ENCODE measurements at regions not wholly inside any gene's neighbourhood (a gene's known extent, or its start where the extent isn't known, plus 50 kb on each side); places are given as distances from the start of the nearest gene placed in this dataset.

GRCh38 chr4:162797108-162797507 lies 369.6 kb downstream of the NAF1 start:
- DNase-seq: no peak
- Mint-ChIP-seq H3K36me3 (ENCODE audit: low read depth) (no peaks in the 10 kb centered on the region), H3K4me3 (no peak overlapping the region), H3K4me1 (no peaks in the 10 kb centered on the region), H3K27me3 (ENCODE audit: low read depth, poor library complexity) (no peaks in the 10 kb centered on the region), H3K9me3 (no peaks in the 10 kb centered on the region), H3K27ac (no peak overlapping the region)
- TF ChIP-seq CTCF (IDR thresholded peaks at IDR 0.05): no peak

- no peak for DNase-seq
- H3K4me1 Mint-ChIP-seq: no peaks in the 10 kb centered on the region
- no peak overlapping the region for H3K27ac Mint-ChIP-seq
- H3K27me3 Mint-ChIP-seq (ENCODE audit: low read depth, poor library complexity): no peaks in the 10 kb centered on the region
- H3K4me3 Mint-ChIP-seq: no peak overlapping the region
- no peak for TF ChIP-seq CTCF (IDR thresholded peaks at IDR 0.05)
- no peaks in the 10 kb centered on the region for H3K9me3 Mint-ChIP-seq
- no peaks in the 10 kb centered on the region for H3K36me3 Mint-ChIP-seq (ENCODE audit: low read depth)
Measured at GRCh38 chr4:162793571-162793970, 373.1 kb downstream of the NAF1 start.

GRCh38 chr4:162793004-162793403 lies 373.7 kb downstream of the NAF1 start:
- no peak overlapping the region for H3K4me3 Mint-ChIP-seq
- H3K9me3 Mint-ChIP-seq: no peaks in the 10 kb centered on the region
- no peaks in the 10 kb centered on the region for H3K4me1 Mint-ChIP-seq
- H3K36me3 Mint-ChIP-seq (ENCODE audit: low read depth): no peaks in the 10 kb centered on the region
- no peak for DNase-seq
- TF ChIP-seq CTCF (IDR thresholded peaks at IDR 0.05): no peak
- H3K27me3 Mint-ChIP-seq (ENCODE audit: low read depth, poor library complexity): no peaks in the 10 kb centered on the region
- no peak overlapping the region for H3K27ac Mint-ChIP-seq

GRCh38 chr4:162791226-162791625 lies 375.5 kb downstream of the NAF1 start:
- no peaks in the 10 kb centered on the region for H3K4me1 Mint-ChIP-seq
- no peaks in the 10 kb centered on the region for H3K9me3 Mint-ChIP-seq
- no peak for DNase-seq
- H3K27ac Mint-ChIP-seq: no peak overlapping the region
- H3K27me3 Mint-ChIP-seq (ENCODE audit: low read depth, poor library complexity): no peaks in the 10 kb centered on the region
- no peak for TF ChIP-seq CTCF (IDR thresholded peaks at IDR 0.05)
- H3K36me3 Mint-ChIP-seq (ENCODE audit: low read depth): no peaks in the 10 kb centered on the region
- no peak overlapping the region for H3K4me3 Mint-ChIP-seq

GRCh38 chr4:162787120-162787519 lies 379.6 kb downstream of the NAF1 start:
- no peaks in the 10 kb centered on the region for H3K36me3 Mint-ChIP-seq (ENCODE audit: low read depth)
- no peak overlapping the region for H3K4me3 Mint-ChIP-seq
- DNase-seq: no peak
- H3K27ac Mint-ChIP-seq: no peak overlapping the region
- TF ChIP-seq CTCF (IDR thresholded peaks at IDR 0.05): no peak
- no peaks in the 10 kb centered on the region for H3K9me3 Mint-ChIP-seq
- H3K27me3 Mint-ChIP-seq (ENCODE audit: low read depth, poor library complexity): no peaks in the 10 kb centered on the region
- peaks cover 5% of the 10 kb centered on the region for H3K4me1 Mint-ChIP-seq

- Mint-ChIP-seq H3K27ac (no peak overlapping the region), H3K27me3 (ENCODE audit: low read depth, poor library complexity) (no peaks in the 10 kb centered on the region), H3K36me3 (ENCODE audit: low read depth) (no peaks in the 10 kb centered on the region), H3K4me1 (peaks cover 5% of the 10 kb centered on the region), H3K9me3 (no peaks in the 10 kb centered on the region), H3K4me3 (no peak overlapping the region)
- TF ChIP-seq CTCF (IDR thresholded peaks at IDR 0.05): no peak
- no peak for DNase-seq
Measured at GRCh38 chr4:162782778-162783525, 383.7 kb downstream of the NAF1 start.

Data from nephron progenitor cell (in vitro differentiated cells).